Heart left ventricle (tissue), 13 donors: ENCODE measurements at regions not wholly inside any gene's neighbourhood (a gene's known extent, or its start where the extent isn't known, plus 50 kb on each side); places are given as distances from the start of the nearest gene placed in this dataset.

Experiments used
- CTCF ChIP-seq, 12 donors: fragments of 200-600 bp; sonication (generic) in 4 of 12; IDR thresholded peaks; one replicate each; pipeline versions ENCODE4 v1.5.0 to v1.8.0; 2018 to 2022; ENCODE audit warnings: antibody characterized with exemption in 12 of 12, mild to moderate bottlenecking in 5 of 12
- POLR2A ChIP-seq, 2 donors: fragments of 450-650 bp; IDR thresholded peaks; one replicate each; pipeline ENCODE4 v1.6.1; 2017; ENCODE audit warnings: antibody characterized with exemption in 2 of 2, mild to moderate bottlenecking in 2 of 2, moderate library complexity in 2 of 2
- donor health status: ischemic (EF 13 %, LVEDD 7.1; RV severe dilation, severe dysfunction).
- donor health status: DM: no; HTN: yes; CAD: no.
- donor health status: DM: no; HTN: no; CAD: no.
- donor health status: ischemic (EF 25% LVEDD 6.9; RV normal size, moderate dysfunction).
- donor health status: ischemic (EF 25% LVEDD 5.7; RV mildly dilated, moderate dysfunction).
- donor health status: ischemic (EF 35%, LVEDD 5.7; RV mildly dilated, moderate dysfunction).
- donor health status: nonischemic (EF 11% LVEDD 7.7; RV severe dilation, severe dysfunction).
- donor health status: DM: yes; HTN: yes; CAD: no.
- donor health status: PGD.
- donor health status: ischemic (EF 29% LVEDD 5.4; RV normal size, mild dysfunction).
- donor health status: nonischemic (EF 23%, LVEDD 6.1; RV moderate dilation, normal function).

- no peak for TF ChIP-seq CTCF (IDR thresholded peaks at IDR 0.05)
- no peak for TF ChIP-seq POLR2A (IDR thresholded peaks at IDR 0.05)
Measured at GRCh38 chr13:44738463-44738862, 162.3 kb upstream of the TSC22D1 start.
